Neuron (in vitro differentiated cells): ENCODE measurements at regions not wholly inside any gene's neighbourhood (a gene's known extent, or its start where the extent isn't known, plus 50 kb on each side); places are given as distances from the start of the nearest gene placed in this dataset.

ENCODE experiments used
- H2AFZ ChIP-seq: one replicate; pipeline ENCODE4 v1.6.1; 2013; ENCODE audit warnings: low read depth, mild to moderate bottlenecking, inconsistent platforms, low read length, moderate library complexity
- H3K27me3 ChIP-seq: one replicate; pipeline ENCODE4 v1.6.1; 2013; ENCODE audit warnings: low read length; ENCODE audit not compliant: insufficient read depth
- H3K36me3 ChIP-seq: one replicate; pipeline ENCODE4 v1.6.1; 2013; ENCODE audit warnings: low read length; ENCODE audit not compliant: insufficient read depth
- H3K4me1 ChIP-seq: one replicate; pipeline ENCODE4 v1.6.1; 2013; ENCODE audit warnings: low read length; ENCODE audit not compliant: insufficient read depth
- H3K4me3 ChIP-seq: 2 replicates; pipeline ENCODE4 v1.5.1; 2013; ENCODE audit warnings: mild to moderate bottlenecking, low read length, moderate library complexity
- H3K9me3 ChIP-seq: one replicate; pipeline ENCODE4 v1.6.1; 2013; ENCODE audit warnings: low read length

GRCh38 chr4:64897683-64898082, 488.4 kb upstream of the TECRL start:
- no peak overlapping the region for H3K4me3 ChIP-seq
- H3K36me3 ChIP-seq = no peaks in the 10 kb centered on the region

GRCh38 chr4:64895031-64895430, 485.8 kb upstream of the TECRL start:
- no peaks in the 10 kb centered on the region for H3K4me1 ChIP-seq
- H3K4me3 ChIP-seq = no peak overlapping the region
- no peak overlapping the region for H2AFZ ChIP-seq
- no peaks in the 10 kb centered on the region for H3K27me3 ChIP-seq
- no peaks in the 10 kb centered on the region for H3K36me3 ChIP-seq
- no peaks in the 10 kb centered on the region for H3K9me3 ChIP-seq

More at GRCh38 chr4:64897683-64898082, 488.4 kb upstream of the TECRL start:
- no peaks in the 10 kb centered on the region for H3K4me1 ChIP-seq
- H3K27me3 ChIP-seq = no peaks in the 10 kb centered on the region
- no peaks in the 10 kb centered on the region for H3K9me3 ChIP-seq
- H2AFZ ChIP-seq = no peak overlapping the region

GRCh38 chr4:64893205-64893604, 484.0 kb upstream of the TECRL start:
- Histone ChIP-seq H3K36me3 (no peaks in the 10 kb centered on the region), H3K4me1 (no peaks in the 10 kb centered on the region), H3K27me3 (no peaks in the 10 kb centered on the region), H3K9me3 (no peaks in the 10 kb centered on the region), H2AFZ (no peak overlapping the region), H3K4me3 (no peak overlapping the region)

- H3K36me3 ChIP-seq = no peaks in the 10 kb centered on the region
Observed at GRCh38 chr4:64889906-64890610, 480.8 kb upstream of the TECRL start.

GRCh38 chr4:64883087-64883807, 474.0 kb upstream of the TECRL start:
- H3K9me3 ChIP-seq = no peaks in the 10 kb centered on the region
- H3K36me3 ChIP-seq = no peaks in the 10 kb centered on the region
- H3K4me1 ChIP-seq = no peaks in the 10 kb centered on the region
- H3K4me3 ChIP-seq = no peak overlapping the region
- no peak overlapping the region for H2AFZ ChIP-seq
- H3K27me3 ChIP-seq = no peaks in the 10 kb centered on the region

More at GRCh38 chr4:64889906-64890610, 480.8 kb upstream of the TECRL start:
- Histone ChIP-seq H3K4me3 (no peak overlapping the region), H3K9me3 (no peaks in the 10 kb centered on the region), H2AFZ (no peak overlapping the region), H3K27me3 (no peaks in the 10 kb centered on the region), H3K4me1 (no peaks in the 10 kb centered on the region)

GRCh38 chr4:64882311-64883086, 473.2 kb upstream of the TECRL start:
- Histone ChIP-seq H3K4me1 (no peaks in the 10 kb centered on the region), H3K9me3 (no peaks in the 10 kb centered on the region), H2AFZ (no peak overlapping the region), H3K36me3 (no peaks in the 10 kb centered on the region), H3K4me3 (no peak overlapping the region), H3K27me3 (no peaks in the 10 kb centered on the region)

- no peaks in the 10 kb centered on the region for H3K27me3 ChIP-seq
- no peaks in the 10 kb centered on the region for H3K9me3 ChIP-seq
- no peak overlapping the region for H3K4me3 ChIP-seq
- H3K36me3 ChIP-seq = no peaks in the 10 kb centered on the region
- H3K4me1 ChIP-seq = no peaks in the 10 kb centered on the region
- H2AFZ ChIP-seq = no peak overlapping the region
Observed at GRCh38 chr4:64880557-64880956, 471.3 kb upstream of the TECRL start.

GRCh38 chr4:64876021-64876420, 466.8 kb upstream of the TECRL start:
- no peaks in the 10 kb centered on the region for H3K9me3 ChIP-seq
- H3K27me3 ChIP-seq = no peaks in the 10 kb centered on the region
- no peaks in the 10 kb centered on the region for H3K4me1 ChIP-seq
- H3K36me3 ChIP-seq = no peaks in the 10 kb centered on the region
- no peak overlapping the region for H2AFZ ChIP-seq
- no peak overlapping the region for H3K4me3 ChIP-seq

- no peak overlapping the region for H3K4me3 ChIP-seq
- H3K36me3 ChIP-seq = no peaks in the 10 kb centered on the region
- H3K27me3 ChIP-seq = no peaks in the 10 kb centered on the region
- no peaks in the 10 kb centered on the region for H3K9me3 ChIP-seq
- no peaks in the 10 kb centered on the region for H3K4me1 ChIP-seq
- H2AFZ ChIP-seq = no peak overlapping the region
Observed at GRCh38 chr4:64870558-64870957, 461.3 kb upstream of the TECRL start.

- no peaks in the 10 kb centered on the region for H3K4me1 ChIP-seq
- no peaks in the 10 kb centered on the region for H3K9me3 ChIP-seq
- H3K27me3 ChIP-seq = no peaks in the 10 kb centered on the region
- H3K4me3 ChIP-seq = no peak overlapping the region
- no peak overlapping the region for H2AFZ ChIP-seq
- H3K36me3 ChIP-seq = no peaks in the 10 kb centered on the region
Observed at GRCh38 chr4:64857815-64858214, 448.6 kb upstream of the TECRL start.

- no peak overlapping the region for H3K4me3 ChIP-seq
- H3K9me3 ChIP-seq = no peaks in the 10 kb centered on the region
- no peaks in the 10 kb centered on the region for H3K4me1 ChIP-seq
- no peaks in the 10 kb centered on the region for H3K36me3 ChIP-seq
- H2AFZ ChIP-seq = no peak overlapping the region
- no peaks in the 10 kb centered on the region for H3K27me3 ChIP-seq
Observed at GRCh38 chr4:64857198-64857597, 447.9 kb upstream of the TECRL start.

- no peak overlapping the region for H3K4me3 ChIP-seq
Observed at GRCh38 chr4:64846417-64846816, 437.2 kb upstream of the TECRL start.

GRCh38 chr4:64829749-64830148, 420.5 kb upstream of the TECRL start:
- Histone ChIP-seq H3K9me3 (no peaks in the 10 kb centered on the region), H3K36me3 (no peaks in the 10 kb centered on the region), H2AFZ (no peak overlapping the region), H3K4me1 (no peaks in the 10 kb centered on the region), H3K27me3 (no peaks in the 10 kb centered on the region), H3K4me3 (no peak overlapping the region)

More at GRCh38 chr4:64846417-64846816, 437.2 kb upstream of the TECRL start:
- no peaks in the 10 kb centered on the region for H3K36me3 ChIP-seq
- no peak overlapping the region for H2AFZ ChIP-seq
- no peaks in the 10 kb centered on the region for H3K4me1 ChIP-seq
- H3K27me3 ChIP-seq = no peaks in the 10 kb centered on the region
- no peaks in the 10 kb centered on the region for H3K9me3 ChIP-seq
